ENCODE measurements at regions not wholly inside any gene's neighbourhood (a gene's known extent, or its start where the extent isn't known, plus 50 kb on each side); places are given as distances from the start of the nearest gene placed in this dataset.

- TF ChIP-seq MAX (IDR thresholded peaks at IDR 0.05), result no peak
- no peak for TF ChIP-seq RAD21 (IDR thresholded peaks at IDR 0.05; ENCODE audit: low read depth)
- TF ChIP-seq FOXM1 (IDR thresholded peaks at IDR 0.05; ENCODE audit: borderline replicate concordance, low read depth), result no peak
- no peak for TF ChIP-seq NFIC (IDR thresholded peaks at IDR 0.05)
- TF ChIP-seq EGR1 (IDR thresholded peaks at IDR 0.05), result no peak
- no peak for TF ChIP-seq ZBTB7A (IDR thresholded peaks at IDR 0.05; ENCODE audit: low read depth)
- TF ChIP-seq YY1 (IDR thresholded peaks at IDR 0.05; ENCODE audit: low read depth), result no peak
- TF ChIP-seq CREB1 (IDR thresholded peaks at IDR 0.05; ENCODE audit: low read depth), result no peak
- TF ChIP-seq REST (IDR thresholded peaks at IDR 0.05; ENCODE audit: low read depth), result no peak
- no peak for TF ChIP-seq TCF12 (IDR thresholded peaks at IDR 0.05; ENCODE audit: low read depth)
- TF ChIP-seq TAF1 (IDR thresholded peaks at IDR 0.05; ENCODE audit: low read depth), result no peak
- no peak for TF ChIP-seq CEBPB (IDR thresholded peaks at IDR 0.05)
- TF ChIP-seq TEAD4 (IDR thresholded peaks at IDR 0.05), result no peak
- no peak for TF ChIP-seq USF1 (IDR thresholded peaks at IDR 0.05)
- TF ChIP-seq EP300 (IDR thresholded peaks at IDR 0.05; ENCODE audit: borderline replicate concordance), result no peak
Measured at GRCh38 chr20:7828437-7828836, 111.8 kb downstream of the HAO1 start.

- TF ChIP-seq NFIC (IDR thresholded peaks at IDR 0.05) (no peak), CEBPB (IDR thresholded peaks at IDR 0.05) (no peak), YY1 (IDR thresholded peaks at IDR 0.05; ENCODE audit: low read depth) (no peak), RAD21 (IDR thresholded peaks at IDR 0.05; ENCODE audit: low read depth) (no peak), FOXM1 (IDR thresholded peaks at IDR 0.05; ENCODE audit: borderline replicate concordance, low read depth) (no peak), TAF1 (IDR thresholded peaks at IDR 0.05; ENCODE audit: low read depth) (no peak), MAX (IDR thresholded peaks at IDR 0.05) (no peak), CREB1 (IDR thresholded peaks at IDR 0.05; ENCODE audit: low read depth) (no peak), REST (IDR thresholded peaks at IDR 0.05; ENCODE audit: low read depth) (no peak), USF1 (IDR thresholded peaks at IDR 0.05) (no peak), TEAD4 (IDR thresholded peaks at IDR 0.05) (no peak), TCF12 (IDR thresholded peaks at IDR 0.05; ENCODE audit: low read depth) (no peak), EGR1 (IDR thresholded peaks at IDR 0.05) (no peak), ZBTB7A (IDR thresholded peaks at IDR 0.05; ENCODE audit: low read depth) (no peak), EP300 (IDR thresholded peaks at IDR 0.05; ENCODE audit: borderline replicate concordance) (no peak)
Measured at GRCh38 chr20:7829031-7829430, 111.2 kb downstream of the HAO1 start.

GRCh38 chr20:7829776-7830175 is 110.5 kb downstream of the HAO1 start:
- TF ChIP-seq CEBPB (IDR thresholded peaks at IDR 0.05), result no peak
- TF ChIP-seq USF1 (IDR thresholded peaks at IDR 0.05), result no peak
- TF ChIP-seq TCF12 (IDR thresholded peaks at IDR 0.05; ENCODE audit: low read depth), result no peak
- no peak for TF ChIP-seq TAF1 (IDR thresholded peaks at IDR 0.05; ENCODE audit: low read depth)
- no peak for TF ChIP-seq MAX (IDR thresholded peaks at IDR 0.05)
- TF ChIP-seq FOXM1 (IDR thresholded peaks at IDR 0.05; ENCODE audit: borderline replicate concordance, low read depth), result no peak
- no peak for TF ChIP-seq ZBTB7A (IDR thresholded peaks at IDR 0.05; ENCODE audit: low read depth)
- no peak for TF ChIP-seq EGR1 (IDR thresholded peaks at IDR 0.05)
